ENCODE measurements at regions not wholly inside any gene's neighbourhood (a gene's known extent, or its start where the extent isn't known, plus 50 kb on each side); places are given as distances from the start of the nearest gene placed in this dataset.

DNA sequence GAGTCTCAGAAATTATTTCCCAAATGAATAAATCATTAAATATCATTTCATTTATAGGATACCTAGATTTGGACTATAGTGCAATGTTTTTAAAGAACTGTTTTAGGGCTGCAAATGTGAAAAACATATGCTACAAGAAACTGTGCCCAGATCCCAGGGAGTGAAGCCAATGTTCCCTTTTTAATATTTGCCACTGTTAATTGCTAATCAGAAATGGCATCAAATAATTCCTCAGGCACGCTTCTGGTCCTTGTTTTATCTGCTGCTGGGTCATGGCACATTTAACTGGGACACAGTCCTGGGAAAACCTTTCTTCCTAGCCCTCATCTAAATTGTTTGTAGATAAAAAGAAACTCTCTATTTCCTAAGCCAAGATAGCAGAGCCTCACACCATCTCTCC, 79.3 kb upstream of the CNTNAP4 start:
- TF ChIP-seq, protein P1, sequence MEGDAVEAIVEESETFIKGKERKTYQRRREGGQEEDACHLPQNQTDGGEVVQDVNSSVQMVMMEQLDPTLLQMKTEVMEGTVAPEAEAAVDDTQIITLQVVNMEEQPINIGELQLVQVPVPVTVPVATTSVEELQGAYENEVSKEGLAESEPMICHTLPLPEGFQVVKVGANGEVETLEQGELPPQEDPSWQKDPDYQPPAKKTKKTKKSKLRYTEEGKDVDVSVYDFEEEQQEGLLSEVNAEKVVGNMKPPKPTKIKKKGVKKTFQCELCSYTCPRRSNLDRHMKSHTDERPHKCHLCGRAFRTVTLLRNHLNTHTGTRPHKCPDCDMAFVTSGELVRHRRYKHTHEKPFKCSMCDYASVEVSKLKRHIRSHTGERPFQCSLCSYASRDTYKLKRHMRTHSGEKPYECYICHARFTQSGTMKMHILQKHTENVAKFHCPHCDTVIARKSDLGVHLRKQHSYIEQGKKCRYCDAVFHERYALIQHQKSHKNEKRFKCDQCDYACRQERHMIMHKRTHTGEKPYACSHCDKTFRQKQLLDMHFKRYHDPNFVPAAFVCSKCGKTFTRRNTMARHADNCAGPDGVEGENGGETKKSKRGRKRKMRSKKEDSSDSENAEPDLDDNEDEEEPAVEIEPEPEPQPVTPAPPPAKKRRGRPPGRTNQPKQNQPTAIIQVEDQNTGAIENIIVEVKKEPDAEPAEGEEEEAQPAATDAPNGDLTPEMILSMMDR (IDR thresholded peaks at IDR 0.05; ENCODE audit: extremely low read depth in 1 of 2, insufficient read depth in 1 of 2, low read depth in 1 of 2, low read length in 2 of 2) = no peak
- TF ChIP-seq, protein P2, sequence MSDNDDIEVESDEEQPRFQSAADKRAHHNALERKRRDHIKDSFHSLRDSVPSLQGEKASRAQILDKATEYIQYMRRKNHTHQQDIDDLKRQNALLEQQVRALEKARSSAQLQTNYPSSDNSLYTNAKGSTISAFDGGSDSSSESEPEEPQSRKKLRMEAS (IDR thresholded peaks at IDR 0.05; ENCODE audit: insufficient read depth, insufficient read length) = no peak
- no peak for TF ChIP-seq POLR2AphosphoS5 (IDR thresholded peaks at IDR 0.05; ENCODE audit: insufficient read depth, low read depth, low read length)
- TF ChIP-seq POLR2A (IDR thresholded peaks at IDR 0.05; ENCODE audit: low read depth, low read length) = no peak
- TF ChIP-seq MYC (IDR thresholded peaks at IDR 0.05; ENCODE audit: low read depth, low read length) = no peak
- no peak for TF ChIP-seq FOS (IDR thresholded peaks at IDR 0.05; ENCODE audit: borderline replicate concordance, insufficient read depth, low read length)
- TF ChIP-seq JUN (IDR thresholded peaks at IDR 0.05; ENCODE audit: borderline replicate concordance, insufficient read depth, insufficient read length, low read depth) = no peak
- no peak for TF ChIP-seq GATA2 (IDR thresholded peaks at IDR 0.05; ENCODE audit: insufficient read depth, insufficient read length, low read depth, low read length)
- no peak for TF ChIP-seq EZH2 (IDR thresholded peaks at IDR 0.05; ENCODE audit: borderline replicate concordance, low read depth, low read length, severe bottlenecking)
- POLR2A ChIA-PET = no interaction called here
- DNase-seq (ENCODE audit: low read depth, low spot score) (no peak), FAIRE-seq (no peak)
- H3K9ac ChIP-seq (replicated peaks; ENCODE audit: extremely low read depth, insufficient read depth, low read length) = no peak overlapping the region
- H4K20me1 ChIP-seq (replicated peaks; ENCODE audit: control insufficient read depth, extremely low read depth, insufficient read depth, low read length) = no peaks in the 10 kb centered on the region
- H3K79me2 ChIP-seq (ENCODE audit: control insufficient read depth, insufficient read depth, low read length) = no peaks in the 10 kb centered on the region
- no peak overlapping the region for H3K4me3 ChIP-seq (replicated peaks in 1 of 3; ENCODE audit: insufficient read depth in 1 of 3, low read depth in 1 of 3, low read length in 3 of 3)
- H2AFZ ChIP-seq (ENCODE audit: low read depth, low read length) = no peak overlapping the region
- no peaks in the 10 kb centered on the region for H3K27me3 ChIP-seq (ENCODE audit: control insufficient read depth in 2 of 2, insufficient read depth in 2 of 2, low read length in 2 of 2)
- H3K27ac ChIP-seq (ENCODE audit: insufficient read depth, low read depth, low read length) = no peak overlapping the region
- no TSS peak for BruUV-seq (replicated peaks)
- H3K9me3 ChIP-seq (replicated peaks; ENCODE audit: control insufficient read depth, insufficient read depth, low read length) = no peaks in the 10 kb centered on the region
- no peaks in the 10 kb centered on the region for H3K36me3 ChIP-seq (ENCODE audit: control insufficient read depth in 2 of 2, extremely low read depth in 1 of 2, insufficient read depth in 2 of 2, low read length in 2 of 2)
- no peak overlapping the region for H3K4me2 ChIP-seq (ENCODE audit: insufficient read depth, low read length)
- dilution Hi-C loops (cut with MboI; ENCODE audit: extremely low pct_ligation_motif_present, low sequenced_read_pairs) = no loop called here
- no peaks in the 10 kb centered on the region for H3K9me1 ChIP-seq (replicated peaks; ENCODE audit: control insufficient read depth, extremely low read depth, insufficient read depth, low read length)
- H3K4me1 ChIP-seq (ENCODE audit: control insufficient read depth, extremely low read depth, insufficient read depth, low read length) = no peaks in the 10 kb centered on the region
- CTCF ChIA-PET = no interaction called here
- intact Hi-C loops (cut with micrococcal nuclease) = no loop called here

Data from endothelial cell of umbilical vein (primary cell).